ENCODE measurements at regions not wholly inside any gene's neighbourhood (a gene's known extent, or its start where the extent isn't known, plus 50 kb on each side); places are given as distances from the start of the nearest gene placed in this dataset.

DNA sequence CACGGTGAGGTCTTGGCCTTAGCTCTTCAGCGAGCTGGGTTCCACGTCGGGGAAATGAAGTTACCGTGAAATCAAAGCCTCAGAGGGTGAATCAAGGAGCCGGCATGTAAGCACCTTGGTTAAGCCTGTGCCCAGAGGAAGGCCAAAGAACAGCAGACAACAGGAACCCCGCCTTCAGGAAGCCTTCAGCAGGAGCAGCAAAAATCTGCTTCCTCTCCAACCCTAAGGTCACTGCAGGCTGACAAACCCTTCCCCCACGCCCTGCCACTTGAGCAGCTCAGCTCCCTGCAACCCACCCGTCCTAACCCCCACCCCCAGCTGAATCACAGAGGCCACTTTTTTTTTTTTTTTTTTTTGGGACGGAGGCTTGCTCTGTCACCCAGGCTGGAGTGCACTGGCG is 72.9 kb upstream of the LTA4H start:
- TF ChIP-seq, protein P1, sequence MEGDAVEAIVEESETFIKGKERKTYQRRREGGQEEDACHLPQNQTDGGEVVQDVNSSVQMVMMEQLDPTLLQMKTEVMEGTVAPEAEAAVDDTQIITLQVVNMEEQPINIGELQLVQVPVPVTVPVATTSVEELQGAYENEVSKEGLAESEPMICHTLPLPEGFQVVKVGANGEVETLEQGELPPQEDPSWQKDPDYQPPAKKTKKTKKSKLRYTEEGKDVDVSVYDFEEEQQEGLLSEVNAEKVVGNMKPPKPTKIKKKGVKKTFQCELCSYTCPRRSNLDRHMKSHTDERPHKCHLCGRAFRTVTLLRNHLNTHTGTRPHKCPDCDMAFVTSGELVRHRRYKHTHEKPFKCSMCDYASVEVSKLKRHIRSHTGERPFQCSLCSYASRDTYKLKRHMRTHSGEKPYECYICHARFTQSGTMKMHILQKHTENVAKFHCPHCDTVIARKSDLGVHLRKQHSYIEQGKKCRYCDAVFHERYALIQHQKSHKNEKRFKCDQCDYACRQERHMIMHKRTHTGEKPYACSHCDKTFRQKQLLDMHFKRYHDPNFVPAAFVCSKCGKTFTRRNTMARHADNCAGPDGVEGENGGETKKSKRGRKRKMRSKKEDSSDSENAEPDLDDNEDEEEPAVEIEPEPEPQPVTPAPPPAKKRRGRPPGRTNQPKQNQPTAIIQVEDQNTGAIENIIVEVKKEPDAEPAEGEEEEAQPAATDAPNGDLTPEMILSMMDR (IDR thresholded peaks at IDR 0.05; ENCODE audit: low read length): no peak
- no peak for TF ChIP-seq EZH2 (optimal IDR thresholded peaks at IDR 0.05; ENCODE audit: low read depth, low read length)
